NK-92 (cell line): ENCODE measurements at regions not wholly inside any gene's neighbourhood (a gene's known extent, or its start where the extent isn't known, plus 50 kb on each side); places are given as distances from the start of the nearest gene placed in this dataset.

Experiments
- DNase-seq: peaks from one replicate; lab custom pipeline; 2025; ENCODE audit not compliant: unreplicated experiment; lab: John Stamatoyannopoulos, UW

DNA sequence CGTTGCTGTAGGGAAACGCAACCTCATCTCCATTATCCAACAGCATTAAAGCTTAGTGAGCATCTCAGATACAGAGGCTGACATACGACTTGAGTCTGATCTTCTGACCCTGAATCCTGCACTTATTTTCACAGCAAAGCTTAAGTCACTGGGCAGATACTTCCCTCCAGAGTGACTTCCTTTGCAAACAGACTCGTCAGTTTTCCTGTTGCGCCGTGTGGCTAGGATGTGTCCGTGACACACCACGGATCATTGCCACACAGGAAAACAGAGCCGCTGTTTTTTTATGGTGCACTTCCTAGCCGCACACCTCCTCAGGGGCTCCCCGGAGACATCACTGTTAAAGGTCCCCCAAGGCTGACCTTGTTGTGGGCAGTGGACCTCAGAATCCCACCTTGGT, 94.9 kb upstream of the MKI67 start:
- no peak for DNase-seq

DNA sequence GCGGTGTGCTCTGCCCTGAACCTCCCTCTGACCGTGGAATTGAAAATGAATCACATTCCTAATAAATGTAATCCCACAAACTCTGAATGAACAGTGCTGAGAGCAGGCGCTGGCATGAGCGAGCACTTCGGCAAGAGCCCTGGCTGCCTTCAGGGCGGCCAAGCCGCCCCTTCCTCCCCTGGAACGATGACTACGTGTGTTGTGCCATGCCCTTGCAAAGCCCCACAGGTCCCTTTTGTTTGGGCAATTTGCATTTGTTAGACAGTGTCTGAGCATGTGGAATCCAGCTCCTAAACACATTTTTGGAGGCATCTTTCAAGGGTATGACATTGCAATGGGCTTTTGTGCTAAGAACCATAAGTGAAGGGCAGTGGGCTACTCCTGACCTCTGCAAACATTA, 95.6 kb upstream of the MKI67 start:
- DNase-seq, result no peak

DNA sequence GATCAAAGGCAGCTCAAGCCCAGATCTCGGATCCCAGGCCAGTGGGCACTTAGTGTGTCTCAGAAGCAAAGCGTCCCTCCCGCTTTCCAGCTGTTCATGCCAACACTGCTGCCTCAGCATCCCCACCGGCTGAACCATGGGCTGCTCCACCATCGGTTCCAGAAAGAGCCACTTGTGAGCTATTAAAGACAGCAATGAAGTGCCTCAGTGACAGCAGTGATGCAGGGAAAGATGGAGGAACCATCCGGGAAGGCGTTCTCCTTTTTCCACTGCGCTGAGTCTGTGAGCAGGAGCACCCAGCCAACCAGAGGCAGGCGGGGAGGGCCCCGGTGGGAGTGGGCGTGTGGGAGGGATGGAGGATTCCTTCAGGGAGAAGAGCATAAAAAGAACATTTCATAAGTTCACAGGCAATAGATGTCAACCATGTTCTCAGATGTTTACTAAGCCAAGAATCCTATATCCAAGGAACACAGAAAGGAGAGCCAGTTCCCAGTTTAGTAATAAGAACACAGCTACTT, 96.2 kb upstream of the MKI67 start:
- DNase-seq, result no peak

DNA sequence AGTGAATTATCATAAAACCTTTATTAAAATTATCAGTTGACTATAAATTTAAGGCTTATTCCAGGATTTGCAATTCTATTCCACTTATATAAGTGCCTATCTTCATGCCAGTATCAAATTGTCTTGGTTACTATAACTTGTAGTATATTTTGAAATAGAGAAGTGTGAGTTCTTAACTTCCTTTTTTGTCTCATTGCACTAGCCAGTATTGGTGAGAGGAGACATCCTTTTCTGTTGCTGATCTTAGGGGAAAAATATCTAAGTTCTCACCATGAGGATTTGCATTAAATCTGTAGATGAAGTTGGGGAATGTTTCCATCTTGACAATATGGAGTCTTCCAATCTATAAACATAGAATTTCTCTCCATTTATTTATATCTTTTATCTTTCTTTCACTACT, 104.2 kb upstream of the MKI67 start:
- no peak for DNase-seq

DNA sequence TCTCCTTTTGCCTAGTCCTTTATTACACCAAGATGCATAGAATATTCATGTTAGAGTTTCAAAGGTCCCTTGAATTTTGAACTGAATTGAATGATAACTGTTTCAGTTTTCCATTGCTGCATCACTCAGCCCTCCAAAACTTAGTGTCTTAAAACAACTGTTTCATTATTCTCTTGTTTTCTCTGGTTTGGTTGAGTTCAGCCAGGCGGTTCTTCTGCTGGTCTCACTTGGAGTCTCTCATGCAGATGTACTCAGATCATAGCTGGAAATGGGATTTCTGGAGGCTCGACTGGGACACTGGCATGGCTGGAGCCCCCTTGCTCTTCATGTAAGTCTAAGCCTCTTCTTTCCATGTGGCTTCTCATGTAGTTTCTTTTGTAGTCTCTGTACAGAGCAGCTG, 107.2 kb upstream of the MKI67 start:
- DNase-seq, result no peak

DNA sequence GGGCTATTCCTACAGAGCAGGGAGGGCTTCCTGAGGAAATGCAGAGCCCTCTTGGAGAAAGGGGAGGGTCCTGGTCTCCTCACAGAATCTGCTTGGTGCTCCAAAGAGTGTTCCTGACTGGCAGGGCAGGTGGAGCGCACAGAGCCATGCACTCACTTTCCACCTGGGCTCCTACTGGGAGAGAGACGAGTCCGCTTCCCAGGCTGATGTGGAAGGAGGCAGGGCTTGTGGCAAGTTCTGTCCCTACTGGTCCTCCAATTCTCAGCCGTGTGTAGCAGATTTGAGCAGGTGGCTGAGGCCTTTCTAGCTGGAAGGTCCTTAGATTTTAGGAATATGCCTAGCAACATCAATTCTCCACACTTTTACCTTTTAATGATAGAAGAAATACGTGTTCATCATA, 111.5 kb upstream of the MKI67 start:
- DNase-seq, result no peak

DNA sequence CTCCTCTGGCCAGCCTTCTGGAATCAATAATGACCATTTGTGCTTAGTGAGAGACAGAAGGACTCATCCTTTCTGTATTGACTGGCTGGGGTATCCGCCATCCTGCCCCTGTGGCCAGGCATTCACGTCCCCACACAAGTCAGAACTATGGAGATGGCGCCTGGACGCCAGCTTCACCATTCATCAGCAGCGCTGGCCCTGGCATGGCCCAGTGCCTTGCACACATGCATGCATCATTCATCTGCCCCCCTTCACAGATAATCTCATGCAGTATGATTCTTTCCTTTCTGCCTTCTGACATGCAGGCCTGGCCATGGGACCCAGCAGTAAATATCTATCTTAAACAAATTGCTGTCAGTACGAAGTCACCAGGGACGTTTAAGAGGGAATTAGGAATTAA, 114.8 kb upstream of the MKI67 start:
- no peak for DNase-seq

DNA sequence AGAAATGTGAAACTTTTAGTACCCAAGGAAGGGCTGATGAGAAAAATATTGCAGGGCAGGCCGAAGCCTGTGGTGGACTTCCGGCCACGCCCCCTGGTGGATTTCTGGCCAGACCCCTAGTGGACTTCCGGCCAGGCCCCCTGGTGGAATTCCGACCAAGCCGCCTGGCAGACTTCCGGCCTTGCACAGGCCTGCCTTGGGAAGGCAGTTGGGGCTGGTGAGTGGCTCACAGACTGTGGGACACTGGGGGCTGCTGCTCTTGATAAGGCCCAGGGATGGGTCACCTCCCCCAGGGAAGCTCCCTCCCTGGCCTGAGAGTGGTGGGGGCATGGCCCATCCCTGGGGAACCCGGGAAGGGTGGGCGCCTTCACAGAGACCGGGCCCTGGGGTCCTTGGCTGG, 116.4 kb upstream of the MKI67 start:
- no peak for DNase-seq

DNA sequence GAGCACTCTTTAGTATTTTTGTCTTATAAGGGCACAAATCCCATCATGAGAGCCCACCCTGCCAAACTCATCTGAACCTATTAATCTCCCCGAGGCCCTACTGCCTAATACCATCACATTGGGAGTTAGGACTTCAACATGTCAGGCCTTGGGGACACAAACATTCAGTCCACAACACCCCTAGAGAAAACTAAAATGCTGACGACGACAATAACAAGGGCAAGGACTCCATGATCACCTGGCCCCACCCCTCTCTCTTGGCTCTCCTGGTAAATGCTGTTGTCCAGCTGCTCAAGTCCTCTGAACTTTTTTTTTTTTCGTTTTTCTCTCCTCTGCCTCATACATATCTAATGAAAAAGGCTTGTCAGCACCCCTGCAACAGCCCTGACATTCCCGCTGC, 118.8 kb upstream of the MKI67 start:
- no peak for DNase-seq

DNA sequence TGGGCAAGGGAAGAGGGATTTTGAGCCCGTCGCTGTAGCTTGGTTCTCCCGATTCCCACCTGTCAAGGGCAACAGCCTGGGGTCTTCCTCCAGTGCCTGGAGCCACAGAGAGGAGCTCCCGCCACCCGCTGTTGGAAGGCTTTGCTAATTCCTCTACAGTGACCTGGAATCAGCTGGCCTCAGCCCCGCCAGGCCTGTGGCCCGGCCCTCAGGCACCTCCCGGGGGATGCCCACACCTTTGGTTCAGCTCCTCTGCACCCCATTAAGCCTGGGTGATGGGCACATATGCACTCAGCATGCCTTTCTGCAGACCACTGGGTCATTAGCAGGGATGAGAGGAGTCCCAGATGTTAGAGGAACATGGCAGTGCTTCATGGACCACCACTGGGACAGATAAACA, 121.4 kb upstream of the MKI67 start:
- no peak for DNase-seq

DNA sequence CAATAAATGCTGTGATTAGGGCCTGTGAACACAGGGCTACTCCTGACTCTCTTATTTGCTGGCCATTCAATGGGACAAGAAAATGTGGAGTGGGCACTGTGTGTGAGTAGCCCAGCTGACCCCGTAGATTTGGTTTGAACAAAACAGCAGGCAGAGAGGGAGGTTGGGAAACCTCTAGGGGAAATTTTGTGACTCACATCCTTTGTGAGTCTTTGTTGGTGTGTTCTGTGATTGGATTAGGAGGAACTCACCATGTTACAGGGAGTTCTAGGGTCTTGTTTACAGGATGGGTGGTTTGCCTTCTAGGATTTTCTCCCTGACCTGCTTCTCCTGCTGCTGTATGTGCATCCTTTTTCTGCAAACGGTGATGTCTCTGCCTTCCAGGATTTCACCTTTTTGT, 128.3 kb upstream of the MKI67 start:
- DNase-seq, result no peak

DNA sequence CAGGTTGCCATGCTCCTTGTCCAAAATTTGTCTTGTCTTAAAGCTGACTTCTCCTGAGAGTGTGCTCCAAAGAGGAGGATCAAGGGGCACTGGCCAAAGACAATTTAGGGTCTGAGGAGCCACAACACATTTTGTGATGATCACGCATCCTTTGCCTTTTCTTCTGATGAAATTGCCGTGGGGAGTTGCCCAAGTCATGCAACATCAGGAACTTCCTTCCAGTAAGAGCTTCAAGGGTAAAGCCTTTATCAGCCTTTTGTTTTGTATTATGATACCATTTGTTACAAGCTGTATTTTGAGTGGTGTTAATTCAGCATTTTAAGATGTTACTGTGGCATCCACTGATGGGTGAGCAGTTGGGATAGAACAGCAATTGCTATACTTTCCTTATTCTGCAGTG, 131.2 kb upstream of the MKI67 start:
- no peak for DNase-seq

DNA sequence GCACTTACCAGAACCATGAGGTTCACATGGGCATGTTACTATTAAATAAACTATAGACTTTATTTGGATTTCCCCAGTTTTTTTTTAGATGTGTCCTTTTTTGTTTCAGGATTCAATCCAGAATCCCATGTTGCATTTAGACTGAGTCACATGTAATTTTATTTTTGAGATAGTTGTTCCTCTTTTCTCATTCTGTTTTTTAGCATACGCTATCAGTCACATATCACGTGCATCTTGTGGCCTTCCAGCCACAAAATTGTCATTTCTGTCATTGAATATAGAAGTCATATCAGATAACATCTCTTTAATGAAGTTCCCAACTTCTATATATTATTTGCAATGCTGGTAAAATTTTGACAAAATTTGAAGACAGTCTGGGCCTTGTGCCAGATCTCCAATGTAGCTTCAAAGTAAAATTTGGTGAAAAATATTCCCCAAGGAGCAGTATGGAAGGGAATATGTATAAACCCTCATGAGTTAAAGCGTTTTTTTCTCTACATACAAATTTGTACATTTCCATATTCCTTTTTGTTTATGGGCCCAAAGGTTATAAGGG, 132.3 kb upstream of the MKI67 start:
- no peak for DNase-seq

DNA sequence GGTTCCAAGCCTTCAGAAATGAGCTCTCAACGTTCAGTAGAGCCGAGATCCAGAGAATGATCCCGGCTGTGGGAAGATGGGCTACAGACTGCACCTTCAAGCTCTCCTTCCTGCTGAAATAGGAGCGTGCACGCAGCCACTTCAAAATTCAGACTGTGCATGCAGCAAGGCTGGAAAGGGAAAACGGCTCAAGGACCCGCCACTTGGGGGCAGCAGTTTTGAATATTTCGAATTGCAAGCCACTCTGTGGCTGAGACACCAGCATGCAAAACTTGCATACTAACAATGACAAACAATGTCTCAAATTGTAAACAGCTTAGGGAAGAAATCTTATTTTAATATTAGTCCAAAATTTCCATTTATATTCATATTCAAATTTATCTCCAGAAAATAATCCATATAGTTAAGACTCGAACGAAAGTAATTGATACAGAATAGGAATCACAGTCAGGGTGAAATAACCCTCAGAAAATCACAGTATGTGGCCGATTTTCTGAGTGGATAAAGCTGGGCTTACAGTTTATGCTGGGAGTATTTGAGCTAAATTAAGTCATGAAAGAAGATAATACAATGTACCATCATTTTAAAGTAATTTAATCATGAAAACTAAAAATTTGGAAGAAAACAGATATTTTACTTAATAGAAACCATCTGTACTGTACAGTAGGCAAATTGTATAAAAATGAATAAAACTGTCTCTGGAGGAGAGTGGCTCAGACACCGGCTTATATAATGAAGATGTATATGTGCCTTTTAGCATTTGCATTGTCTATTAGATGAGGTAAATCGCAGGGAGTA, 137.9 kb upstream of the MKI67 start:
- DNase-seq, result no peak

DNA sequence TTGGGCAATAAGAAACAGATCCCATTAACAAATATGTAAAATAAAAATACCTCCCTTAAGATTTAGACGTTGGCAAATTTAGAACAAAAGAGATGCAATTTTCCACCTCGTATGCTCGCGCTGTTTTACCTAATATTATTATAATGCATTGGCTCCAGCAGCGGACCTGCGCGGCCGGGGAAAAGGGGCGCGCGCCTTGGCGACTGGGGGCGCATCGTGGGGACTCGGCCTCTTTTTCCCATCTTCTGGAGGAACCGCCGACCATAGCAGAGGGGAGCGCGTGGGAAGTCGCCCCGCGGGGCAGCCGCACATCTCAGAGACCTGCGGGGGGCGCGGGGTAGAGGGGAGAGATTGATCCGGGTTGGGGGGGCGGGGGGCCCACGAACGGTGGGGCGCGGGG, 139.4 kb upstream of the MKI67 start:
- DNase-seq, result no peak

DNA sequence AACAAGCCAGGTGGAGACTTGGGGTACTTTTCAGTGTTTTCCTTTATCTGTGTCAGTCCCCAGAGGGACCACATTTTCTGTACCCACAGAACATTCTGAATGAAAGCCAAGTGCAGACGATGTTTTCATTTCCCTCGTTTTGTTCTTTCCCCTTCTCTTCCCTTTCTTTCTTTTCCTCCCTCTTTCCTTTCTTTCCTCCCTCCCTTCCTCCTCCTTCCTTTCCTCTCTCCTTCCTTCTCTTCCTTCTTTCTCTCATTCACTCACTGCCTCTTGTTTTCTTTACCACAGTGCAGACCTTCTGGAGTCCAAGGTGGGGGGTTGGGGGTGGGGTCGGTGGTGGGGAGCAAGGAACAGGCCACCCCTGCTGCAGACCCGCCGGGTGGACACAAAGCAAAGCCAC, 141.4 kb upstream of the MKI67 start:
- no peak for DNase-seq

DNA sequence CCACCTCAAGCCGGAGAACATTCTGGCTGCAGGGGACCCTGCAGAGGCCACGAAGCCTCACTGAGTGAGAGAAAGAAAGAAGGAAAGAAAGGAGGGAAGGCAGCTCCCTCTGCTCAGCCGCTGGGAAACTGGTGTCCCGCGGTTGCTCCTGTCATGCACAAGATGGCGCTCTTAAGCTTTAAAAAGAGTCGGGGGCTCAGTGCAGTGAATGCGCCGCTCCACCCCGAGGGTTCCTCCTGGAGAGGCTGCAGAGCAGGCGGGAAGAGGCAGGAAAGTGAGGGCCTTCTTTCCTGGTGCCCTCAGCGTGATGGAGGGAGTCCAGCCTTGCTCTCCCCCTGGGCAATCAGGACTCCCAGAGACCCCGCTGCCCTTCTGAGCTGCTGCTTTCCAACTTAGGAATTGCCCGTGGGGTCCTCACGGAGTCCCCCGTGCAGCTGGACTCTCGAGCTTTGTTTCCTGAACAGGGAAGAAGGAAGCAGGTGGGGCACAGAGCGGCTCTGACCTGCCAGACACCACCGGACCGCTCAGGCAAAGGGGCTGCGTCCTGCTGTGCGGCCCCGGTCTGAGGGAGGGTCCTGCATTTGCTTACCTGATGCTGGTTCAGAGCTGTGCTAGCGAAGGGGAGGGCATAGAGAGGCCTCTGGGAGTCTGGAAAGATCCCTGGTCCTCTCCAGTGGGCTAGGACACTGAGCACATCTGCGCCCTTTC, 141.9 kb upstream of the MKI67 start:
- DNase-seq, result no peak

DNA sequence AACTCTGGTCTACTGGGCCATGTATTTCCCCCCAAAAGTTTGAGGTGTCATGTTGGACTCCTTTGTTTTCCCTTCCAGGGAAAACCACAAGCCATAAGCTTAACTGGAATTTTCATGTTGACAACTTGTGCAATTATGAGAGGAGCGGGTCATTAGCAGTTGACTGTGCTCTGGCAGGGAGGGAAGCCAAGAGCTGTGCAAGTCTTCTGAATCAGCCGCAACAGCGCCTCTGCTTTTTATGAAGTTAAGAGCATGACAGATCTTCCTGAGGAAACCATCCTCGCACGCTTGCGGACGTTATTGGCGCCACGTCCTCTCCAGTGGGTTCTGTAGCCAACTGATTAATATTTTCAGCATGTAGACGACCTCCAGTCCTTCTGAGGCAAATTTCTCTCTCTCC, 148.7 kb upstream of the MKI67 start:
- DNase-seq, result no peak

DNA sequence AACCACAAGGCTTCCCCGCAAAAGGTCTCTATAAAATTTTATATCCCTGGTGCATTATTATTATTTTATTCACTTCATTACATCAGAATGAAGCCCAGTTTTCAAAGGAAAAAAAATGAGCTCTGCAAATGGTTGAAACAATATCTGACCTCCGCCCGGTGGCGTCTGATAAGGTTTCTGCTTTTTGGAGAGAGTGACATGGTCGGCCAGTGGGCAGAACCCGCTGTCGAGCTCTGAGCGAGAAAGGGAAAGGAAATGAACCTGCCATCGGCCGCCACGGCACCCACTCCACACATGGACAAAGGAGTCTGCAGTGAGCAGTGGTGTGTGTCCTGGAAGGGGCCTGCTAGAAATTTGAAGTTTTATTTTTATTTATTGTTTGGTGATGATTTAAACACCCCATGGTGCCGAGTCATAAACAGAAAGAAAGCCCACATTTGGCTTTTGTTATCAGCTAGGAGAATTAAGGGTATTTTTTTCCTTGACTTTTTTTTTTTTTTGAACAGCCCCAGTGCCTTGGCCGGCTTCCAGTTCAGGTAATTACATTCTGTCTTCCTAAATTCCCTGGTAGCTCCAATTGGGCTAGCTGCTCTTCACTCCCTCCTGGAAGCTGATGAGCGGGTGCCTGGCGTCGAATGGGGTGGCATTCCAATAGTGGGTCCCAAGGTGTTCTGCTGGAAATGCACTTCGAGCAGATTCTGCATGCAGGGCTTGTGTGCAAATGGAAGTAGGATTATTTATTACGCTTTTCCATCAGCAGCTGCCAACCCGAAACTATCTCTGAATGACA, 149.4 kb upstream of the MKI67 start:
- no peak for DNase-seq

DNA sequence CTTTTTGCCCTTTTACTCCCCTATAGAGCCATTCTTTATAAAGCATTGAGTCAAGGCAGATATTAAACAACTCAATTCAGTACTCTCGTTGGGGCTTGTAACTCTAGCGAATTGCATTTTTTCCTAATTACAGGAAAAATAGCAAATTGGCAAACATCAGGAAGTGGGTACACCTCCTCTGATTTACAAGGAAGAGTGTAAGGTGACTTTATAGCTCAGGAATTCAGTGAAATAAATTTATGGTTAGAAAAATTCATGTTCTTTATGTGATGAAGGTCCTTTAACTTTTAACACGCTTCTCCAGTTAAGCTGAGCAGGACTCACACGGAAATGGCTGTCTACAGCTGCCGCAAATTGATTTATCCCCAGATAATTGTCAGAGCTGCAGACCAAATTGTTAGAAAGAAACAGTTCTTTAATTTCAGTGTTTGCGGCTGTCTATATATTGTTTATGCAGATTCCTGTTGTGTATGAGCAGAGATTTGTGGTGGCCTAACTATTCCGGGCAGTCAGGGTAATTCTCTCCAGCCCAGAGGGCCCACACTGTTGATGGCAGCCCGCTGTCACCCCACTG, 151.1 kb upstream of the MKI67 start:
- no peak for DNase-seq

DNA sequence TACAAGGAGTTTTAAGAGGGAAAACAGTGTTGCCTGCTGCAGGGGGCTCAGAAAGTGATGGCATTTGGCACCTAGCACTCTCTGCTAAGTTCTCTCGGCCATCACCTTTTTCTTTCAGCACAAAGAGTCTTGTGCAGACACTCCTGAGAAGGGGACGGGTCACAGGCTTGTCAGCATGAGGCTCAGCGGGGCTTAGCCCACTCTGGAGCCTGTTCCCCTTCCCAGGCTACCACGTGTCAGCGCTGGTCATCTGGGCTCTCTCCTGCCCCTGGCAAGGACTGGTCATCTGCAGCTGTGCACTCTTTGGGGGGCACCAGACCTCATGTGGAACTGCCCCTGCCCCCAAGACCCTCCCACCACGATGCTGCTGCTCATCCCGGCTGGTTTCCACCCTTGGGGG, 152.1 kb upstream of the MKI67 start:
- no peak for DNase-seq
